ENCODE measurements at regions not wholly inside any gene's neighbourhood (a gene's known extent, or its start where the extent isn't known, plus 50 kb on each side); places are given as distances from the start of the nearest gene placed in this dataset.

DNA sequence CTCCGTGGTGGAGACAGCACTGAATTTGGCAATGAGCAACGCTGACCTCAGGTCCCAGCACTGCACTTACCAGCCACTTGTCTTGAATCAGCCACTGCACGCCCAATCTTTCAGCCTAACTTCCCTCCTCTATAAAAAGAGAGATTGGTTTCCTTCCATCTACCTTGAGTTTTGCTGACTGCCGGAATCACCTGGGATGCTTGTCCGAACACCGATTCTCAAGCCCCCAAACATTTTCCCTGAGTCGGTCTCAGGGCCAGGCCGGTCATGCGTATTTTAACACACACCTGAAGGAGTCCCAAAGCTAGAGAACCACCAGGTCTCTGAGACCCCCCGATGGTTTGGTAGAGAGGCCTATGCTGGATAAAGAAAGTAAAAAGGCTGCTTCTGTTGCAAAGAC lies 131.5 kb downstream of the SPATA19 start:
- no peak for TF ChIP-seq POLR2A (IDR thresholded peaks at IDR 0.05; ENCODE audit: low read depth, low read length)
- no peak for TF ChIP-seq POLR2AphosphoS5 (IDR thresholded peaks at IDR 0.05; ENCODE audit: low read depth, low read length)
